Cardiac muscle cell (in vitro differentiated cells and primary cell): ENCODE measurements at regions not wholly inside any gene's neighbourhood (a gene's known extent, or its start where the extent isn't known, plus 50 kb on each side); places are given as distances from the start of the nearest gene placed in this dataset.

ENCODE experiments used
- DNase-seq, 2 donors: peaks; one replicate each; pipeline versions ENCODE4 v3.0.0 to v3.0.0-alpha.2; 2010 to 2017; ENCODE audit warnings: low read depth in 1 of 2, low spot score in 1 of 2
- H3K27ac ChIP-seq: fragments of 200-600 bp; sonication (generic); 2 replicates; pipeline ENCODE4 v1.5.1; 2016
- H3K27me3 ChIP-seq: fragments of 200-600 bp; sonication (generic); 2 replicates; pipeline ENCODE4 v1.6.0; 2016; ENCODE audit warnings: control low read depth
- H3K36me3 ChIP-seq: fragments of 200-600 bp; sonication (generic); 2 replicates; pipeline ENCODE4 v1.5.1; 2016; ENCODE audit warnings: control low read depth
- H3K4me1 ChIP-seq: fragments of 200-600 bp; sonication (generic); 2 replicates; pipeline ENCODE4 v1.8.1; 2017; ENCODE audit warnings: low read depth, mild to moderate bottlenecking, mixed run types
- H3K4me3 ChIP-seq: fragments of 200-600 bp; sonication (generic); 2 replicates; pipeline ENCODE4 v1.5.1; 2016; ENCODE audit warnings: mild to moderate bottlenecking
- H3K9me3 ChIP-seq: fragments of 200-600 bp; sonication (generic); 2 replicates; pipeline ENCODE4 v1.5.1; 2017; ENCODE audit warnings: low read depth, mild to moderate bottlenecking, control low read depth
- TF ChIP-seq, protein P1 (sequence below): IDR thresholded peaks from 2 replicates; pipeline ENCODE4 v1.5.1; 2012; ENCODE audit warnings: low read depth, mild to moderate bottlenecking, low read length

DNA sequence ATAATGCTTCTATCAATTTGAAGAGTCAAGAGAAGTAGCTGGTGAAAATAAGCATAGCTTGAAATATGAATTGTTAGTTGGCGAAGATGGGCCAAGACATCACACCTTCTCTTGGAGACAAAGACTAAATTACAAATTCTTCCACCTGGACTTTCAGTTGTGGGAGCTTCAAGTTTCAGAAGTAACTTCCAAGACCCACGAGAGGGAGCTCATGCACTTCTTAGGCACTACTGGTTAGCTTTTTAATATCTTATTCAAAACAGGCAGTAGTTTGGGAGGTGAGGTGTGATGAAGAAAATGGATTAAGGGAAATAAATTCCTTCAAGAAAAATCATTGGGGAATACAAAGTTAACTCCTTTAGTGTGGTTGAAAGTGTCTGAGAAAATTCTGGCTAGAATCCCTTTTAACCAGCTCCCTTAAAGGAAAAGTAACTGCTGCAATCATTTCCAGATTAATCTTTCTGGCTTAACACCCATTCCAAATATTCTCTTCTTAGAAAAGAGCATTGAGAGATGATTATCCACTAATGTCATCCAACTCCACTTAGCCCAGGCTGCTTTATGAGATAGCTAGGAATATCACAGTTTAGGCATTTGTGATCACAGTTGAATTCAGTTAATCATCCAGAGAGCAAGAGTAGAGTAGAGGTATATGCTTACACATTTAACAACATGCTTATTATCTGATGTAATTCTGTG is 139.5 kb upstream of the DMRTA1 start:
- Histone ChIP-seq H3K27me3 (no peaks in the 10 kb centered on the region), H3K27ac (no peak overlapping the region), H3K4me3 (no peak overlapping the region), H3K4me1 (no peaks in the 10 kb centered on the region), H3K36me3 (no peaks in the 10 kb centered on the region), H3K9me3 (no peaks in the 10 kb centered on the region)
- peak; percentile 62 to 78 for DNase-seq
- TF ChIP-seq, protein P1, sequence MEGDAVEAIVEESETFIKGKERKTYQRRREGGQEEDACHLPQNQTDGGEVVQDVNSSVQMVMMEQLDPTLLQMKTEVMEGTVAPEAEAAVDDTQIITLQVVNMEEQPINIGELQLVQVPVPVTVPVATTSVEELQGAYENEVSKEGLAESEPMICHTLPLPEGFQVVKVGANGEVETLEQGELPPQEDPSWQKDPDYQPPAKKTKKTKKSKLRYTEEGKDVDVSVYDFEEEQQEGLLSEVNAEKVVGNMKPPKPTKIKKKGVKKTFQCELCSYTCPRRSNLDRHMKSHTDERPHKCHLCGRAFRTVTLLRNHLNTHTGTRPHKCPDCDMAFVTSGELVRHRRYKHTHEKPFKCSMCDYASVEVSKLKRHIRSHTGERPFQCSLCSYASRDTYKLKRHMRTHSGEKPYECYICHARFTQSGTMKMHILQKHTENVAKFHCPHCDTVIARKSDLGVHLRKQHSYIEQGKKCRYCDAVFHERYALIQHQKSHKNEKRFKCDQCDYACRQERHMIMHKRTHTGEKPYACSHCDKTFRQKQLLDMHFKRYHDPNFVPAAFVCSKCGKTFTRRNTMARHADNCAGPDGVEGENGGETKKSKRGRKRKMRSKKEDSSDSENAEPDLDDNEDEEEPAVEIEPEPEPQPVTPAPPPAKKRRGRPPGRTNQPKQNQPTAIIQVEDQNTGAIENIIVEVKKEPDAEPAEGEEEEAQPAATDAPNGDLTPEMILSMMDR, result peak; percentile 54

DNA sequence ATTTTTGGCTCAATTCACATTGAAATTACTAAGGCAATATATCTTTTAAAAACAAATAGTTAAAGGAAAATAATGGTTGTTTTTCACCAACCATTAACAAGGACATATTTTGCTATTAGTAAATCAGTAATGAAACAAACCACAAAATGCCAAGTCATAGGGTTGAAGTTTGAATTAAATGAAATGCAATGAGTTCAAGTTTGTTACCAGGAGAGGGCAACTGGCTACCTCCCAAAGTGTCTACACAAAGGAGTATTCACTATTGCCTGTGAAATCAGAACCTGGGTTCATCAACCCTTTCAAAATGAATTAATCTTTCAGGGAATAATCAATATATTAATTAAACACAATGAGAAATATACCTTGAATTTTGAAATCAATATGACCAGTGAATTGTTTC is 138.4 kb upstream of the DMRTA1 start:
- DNase-seq, result no peak
- H3K4me1 ChIP-seq, result no peaks in the 10 kb centered on the region
- no peak overlapping the region for H3K4me3 ChIP-seq
- no peaks in the 10 kb centered on the region for H3K27me3 ChIP-seq
- H3K9me3 ChIP-seq, result no peaks in the 10 kb centered on the region
- no peaks in the 10 kb centered on the region for H3K36me3 ChIP-seq
- TF ChIP-seq, protein P1, result no peak
- no peak overlapping the region for H3K27ac ChIP-seq

DNA sequence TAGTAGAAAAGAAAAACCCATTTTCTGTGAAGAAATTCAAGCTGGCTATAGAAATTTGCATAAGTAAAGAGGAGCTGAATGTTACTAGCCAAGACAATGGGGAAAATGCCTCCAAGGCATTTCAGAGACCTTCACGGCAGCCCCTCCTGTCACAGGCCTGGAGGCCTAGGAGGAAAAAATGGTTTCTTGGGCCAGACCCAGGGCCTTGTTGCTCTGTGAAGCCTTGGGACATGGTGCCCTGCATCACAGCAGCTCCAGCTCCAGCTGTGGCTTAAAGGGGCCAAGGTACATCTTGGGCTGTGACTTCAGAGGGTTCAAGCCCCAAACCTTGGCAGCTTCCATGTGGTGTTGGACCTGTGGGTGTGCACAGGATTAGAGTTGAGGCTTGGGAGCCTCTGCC is 130.0 kb upstream of the DMRTA1 start:
- no peak for DNase-seq
- TF ChIP-seq, protein P1, result no peak
- no peaks in the 10 kb centered on the region for H3K9me3 ChIP-seq

DNA sequence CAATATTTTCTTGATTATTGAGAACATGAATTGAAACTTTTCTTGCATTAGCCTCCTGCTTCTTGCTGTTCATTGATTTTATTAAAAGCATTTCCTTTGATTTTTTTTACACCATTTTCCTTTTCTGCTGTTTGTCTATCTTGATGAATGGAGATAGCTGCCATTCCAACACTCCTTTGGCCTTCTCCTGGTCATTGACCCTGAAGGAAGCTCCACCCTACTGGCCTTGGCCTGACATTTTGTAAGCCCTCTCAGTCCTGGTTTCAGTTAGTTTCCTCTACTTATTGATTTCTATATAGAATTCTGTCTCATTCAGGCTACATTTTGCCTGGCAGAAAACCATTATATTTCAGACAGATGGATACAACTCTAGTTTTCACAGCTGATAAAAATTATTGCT is 115.1 kb upstream of the DMRTA1 start:
- Histone ChIP-seq H3K27ac (no peak overlapping the region), H3K27me3 (no peaks in the 10 kb centered on the region), H3K4me3 (no peak overlapping the region), H3K4me1 (no peaks in the 10 kb centered on the region), H3K36me3 (no peaks in the 10 kb centered on the region), H3K9me3 (no peaks in the 10 kb centered on the region)
- no peak for DNase-seq
- TF ChIP-seq, protein P1, result no peak

More for the DNA sequence above, 130.0 kb upstream of the DMRTA1 start:
- no peaks in the 10 kb centered on the region for H3K36me3 ChIP-seq
- H3K27me3 ChIP-seq, result no peaks in the 10 kb centered on the region
- no peak overlapping the region for H3K27ac ChIP-seq
- no peak overlapping the region for H3K4me3 ChIP-seq
- H3K4me1 ChIP-seq, result no peaks in the 10 kb centered on the region

DNA sequence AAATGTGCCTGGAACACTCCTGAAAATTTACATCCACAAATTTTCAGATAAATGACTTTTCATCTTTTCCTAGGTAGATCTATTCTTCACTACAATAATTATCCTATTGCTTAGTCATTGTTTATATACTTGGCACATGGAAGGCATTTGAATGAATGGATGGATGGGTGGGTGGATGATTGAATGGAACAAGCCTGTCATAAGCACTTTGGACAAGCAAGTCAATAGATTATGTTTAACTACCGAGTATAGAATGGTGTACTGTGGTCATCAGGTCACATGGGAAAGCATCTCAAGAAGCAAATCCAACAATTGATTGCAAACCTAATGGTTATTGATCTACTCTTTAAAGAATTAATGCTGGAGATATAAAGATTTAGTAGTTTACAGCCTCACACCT is 114.4 kb upstream of the DMRTA1 start:
- no peak for DNase-seq
- Histone ChIP-seq H3K9me3 (no peaks in the 10 kb centered on the region), H3K4me3 (no peak overlapping the region), H3K4me1 (no peaks in the 10 kb centered on the region), H3K36me3 (no peaks in the 10 kb centered on the region), H3K27me3 (no peaks in the 10 kb centered on the region), H3K27ac (no peak overlapping the region)
- TF ChIP-seq, protein P1, result no peak
